ENCODE measurements at regions not wholly inside any gene's neighbourhood (a gene's known extent, or its start where the extent isn't known, plus 50 kb on each side); places are given as distances from the start of the nearest gene placed in this dataset.

GRCh38 chr13:74205313-74205690, 71.1 kb upstream of the KLF12 start:
- no peak overlapping the region for H3K4me3 ChIP-seq
- H3K4me1 ChIP-seq (ENCODE audit: insufficient read depth): no peaks in the 10 kb centered on the region
- Mint-ChIP-seq H3K36me3 (ENCODE audit: low read depth) (peaks cover 10% of the 10 kb centered on the region; the same call in 1 of the 3 replicates), H3K27me3 (ENCODE audit: insufficient read depth, low read depth, poor library complexity) (no peaks in the 10 kb centered on the region), H3K27ac (no peak overlapping the region), H3K4me3 (no peak overlapping the region), H3K9me3 (peaks cover 27% of the 10 kb centered on the region), H3K4me1 (peaks cover 3% of the 10 kb centered on the region; the same call in 1 of the 3 replicates)
- no peaks in the 10 kb centered on the region for H3K9me2 ChIP-seq (ENCODE audit: insufficient read depth)
- no peaks in the 10 kb centered on the region for H3K36me3 ChIP-seq (ENCODE audit: insufficient read depth)
- H3K79me2 ChIP-seq (replicated peaks; ENCODE audit: insufficient read depth): no peaks in the 10 kb centered on the region
- H3K27me3 ChIP-seq (ENCODE audit: insufficient read depth): no peaks in the 10 kb centered on the region
- no peak for DNase-seq (ENCODE audit: low spot score)
- no peaks in the 10 kb centered on the region for H3F3A ChIP-seq (replicated peaks; ENCODE audit: low read depth)
- H2AFZ ChIP-seq: no peak overlapping the region
- H4K20me1 ChIP-seq (replicated peaks; ENCODE audit: insufficient read depth): no peaks in the 10 kb centered on the region
- no peak overlapping the region for H3K4me2 ChIP-seq
- ATAC-seq: no peak
- no peak for TF ChIP-seq CTCF (conservative IDR thresholded peaks at IDR 0.05; ENCODE audit: low read depth in 2 of 2)
- no peak for TF ChIP-seq ZNF462 (CRISPR knock-in tag; IDR thresholded peaks at IDR 0.05)
- H3K27ac ChIP-seq (ENCODE audit: low read depth): no peak overlapping the region

GRCh38 chr13:74204602-74205312, 70.6 kb upstream of the KLF12 start:
- DNase-seq (ENCODE audit: low spot score): no peak
- H3K27me3 Mint-ChIP-seq (ENCODE audit: insufficient read depth, low read depth, poor library complexity): no peaks in the 10 kb centered on the region
- no peak overlapping the region for H3K27ac ChIP-seq (ENCODE audit: low read depth)
- TF ChIP-seq REST (IDR thresholded peaks at IDR 0.05; ENCODE audit: unreplicated experiment) (no peak), ZNF114 (CRISPR knock-in tag; IDR thresholded peaks at IDR 0.05) (no peak), EZH2phosphoT487 (IDR thresholded peaks at IDR 0.05; ENCODE audit: unreplicated experiment) (no peak), CREB1 (CRISPR knock-in tag; IDR thresholded peaks at IDR 0.05; ENCODE audit: low read depth) (no peak), EZH2 (IDR thresholded peaks at IDR 0.05; ENCODE audit: low read depth, unreplicated experiment) (no peak), STAT1 (IDR thresholded peaks at IDR 0.05; ENCODE audit: unreplicated experiment) (no peak), ZNF331 (CRISPR knock-in tag; IDR thresholded peaks at IDR 0.05; ENCODE audit: low read depth) (no peak)

More at GRCh38 chr13:74204602-74205312, 70.6 kb upstream of the KLF12 start:
- no peak for ATAC-seq
- no peaks in the 10 kb centered on the region for H3K27me3 ChIP-seq (ENCODE audit: insufficient read depth)
- peaks cover 8% of the 10 kb centered on the region; the same call in 2 of the 3 replicates for H3K4me1 Mint-ChIP-seq
- no peak overlapping the region for H3K4me3 Mint-ChIP-seq
- no peak overlapping the region for H3K4me2 ChIP-seq
- H4K20me1 ChIP-seq (replicated peaks; ENCODE audit: insufficient read depth): no peaks in the 10 kb centered on the region
- no peak overlapping the region for H3K4me3 ChIP-seq
- H3F3A ChIP-seq (replicated peaks; ENCODE audit: low read depth): no peaks in the 10 kb centered on the region
- no peaks in the 10 kb centered on the region for H3K9me2 ChIP-seq (ENCODE audit: insufficient read depth)
- no peaks in the 10 kb centered on the region for H3K36me3 ChIP-seq (ENCODE audit: insufficient read depth)
- H3K4me1 ChIP-seq (ENCODE audit: insufficient read depth): no peaks in the 10 kb centered on the region
- peaks cover 10% of the 10 kb centered on the region; the same call in 1 of the 3 replicates for H3K36me3 Mint-ChIP-seq (ENCODE audit: low read depth)
- H3K9me3 Mint-ChIP-seq: peaks cover 27% of the 10 kb centered on the region
- H3K79me2 ChIP-seq (replicated peaks; ENCODE audit: insufficient read depth): no peaks in the 10 kb centered on the region
- no peak overlapping the region for H3K27ac Mint-ChIP-seq
- no peak overlapping the region for H2AFZ ChIP-seq
